Stimulated activated CD4-positive, alpha-beta T cell treated with anti-CD3 and anti-CD28 coated beads, Interleukin-2, amount 100 ng/mL, for 48 hours (primary cell): ENCODE measurements at regions not wholly inside any gene's neighbourhood (a gene's known extent, or its start where the extent isn't known, plus 50 kb on each side); places are given as distances from the start of the nearest gene placed in this dataset.

Experiments used
- DNase-seq, 2 donors: peaks; one replicate each; pipeline ENCODE4 v3.0.0-alpha.2; 2020

DNA sequence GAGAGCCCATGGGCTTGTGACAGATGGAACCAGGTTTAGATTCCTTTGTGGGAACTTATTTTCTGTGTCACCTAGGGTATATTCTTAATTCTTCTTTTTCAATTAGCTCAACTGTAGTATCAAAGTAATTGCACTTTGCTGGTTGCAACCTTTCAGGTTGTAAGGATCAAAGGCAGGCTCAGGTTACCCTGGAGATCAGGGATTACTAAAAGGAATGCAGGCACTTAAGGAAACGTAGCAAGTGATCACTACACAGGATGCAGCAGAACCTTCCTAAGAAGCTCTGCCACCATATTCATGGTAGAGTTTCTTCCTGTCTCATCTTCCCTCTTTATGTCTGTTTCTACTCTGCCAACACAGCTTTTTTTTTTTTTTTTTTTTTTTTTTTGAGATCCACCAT lies 133.2 kb upstream of the JAG1 start:
- DNase-seq = no peak

DNA sequence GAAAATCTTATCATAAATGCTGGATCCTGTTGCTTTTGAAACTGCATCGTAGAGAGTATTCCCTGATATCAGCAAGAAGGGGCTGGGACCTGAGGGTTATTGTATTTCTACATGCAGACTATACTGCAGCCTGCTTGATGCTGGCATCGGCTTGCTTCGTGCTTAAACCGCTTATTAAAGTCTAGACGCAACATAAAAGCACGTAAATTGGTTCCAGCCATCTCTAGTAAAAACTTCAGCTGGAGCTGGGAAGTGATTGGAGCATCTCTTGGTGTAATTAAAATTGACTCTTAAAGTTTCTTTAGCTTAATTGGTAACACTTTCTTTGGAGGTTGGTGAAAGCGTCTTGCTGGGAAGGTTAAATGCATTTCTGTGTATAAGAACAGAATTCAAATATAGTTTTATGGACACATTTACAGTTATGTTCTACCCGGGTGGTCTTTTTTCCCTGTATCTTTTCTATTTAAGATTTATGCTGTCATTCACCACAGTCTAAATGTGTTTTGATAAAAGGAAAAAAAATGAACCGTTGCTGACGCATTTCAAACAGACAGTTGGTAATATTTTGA lies 139.0 kb upstream of the JAG1 start:
- no peak for DNase-seq

DNA sequence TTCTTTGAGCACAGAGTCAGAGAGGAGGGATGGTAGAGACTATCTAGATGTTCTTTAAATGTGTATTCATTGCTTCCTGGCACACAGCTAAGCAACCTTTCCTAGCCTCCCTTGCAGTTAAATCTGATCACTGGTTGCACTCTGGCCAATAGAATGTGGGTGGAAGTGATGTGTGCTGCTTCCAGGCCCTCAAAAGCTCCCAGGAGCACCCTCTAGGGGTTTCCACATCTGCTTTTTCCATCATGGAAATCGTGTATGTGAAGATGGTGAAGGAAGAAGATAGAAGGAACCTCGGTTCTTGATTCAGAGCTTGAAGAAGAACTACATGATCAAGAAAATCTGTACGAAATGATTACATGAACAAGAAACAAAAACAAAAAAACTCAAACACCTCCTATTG lies 149.8 kb upstream of the JAG1 start:
- no peak for DNase-seq

DNA sequence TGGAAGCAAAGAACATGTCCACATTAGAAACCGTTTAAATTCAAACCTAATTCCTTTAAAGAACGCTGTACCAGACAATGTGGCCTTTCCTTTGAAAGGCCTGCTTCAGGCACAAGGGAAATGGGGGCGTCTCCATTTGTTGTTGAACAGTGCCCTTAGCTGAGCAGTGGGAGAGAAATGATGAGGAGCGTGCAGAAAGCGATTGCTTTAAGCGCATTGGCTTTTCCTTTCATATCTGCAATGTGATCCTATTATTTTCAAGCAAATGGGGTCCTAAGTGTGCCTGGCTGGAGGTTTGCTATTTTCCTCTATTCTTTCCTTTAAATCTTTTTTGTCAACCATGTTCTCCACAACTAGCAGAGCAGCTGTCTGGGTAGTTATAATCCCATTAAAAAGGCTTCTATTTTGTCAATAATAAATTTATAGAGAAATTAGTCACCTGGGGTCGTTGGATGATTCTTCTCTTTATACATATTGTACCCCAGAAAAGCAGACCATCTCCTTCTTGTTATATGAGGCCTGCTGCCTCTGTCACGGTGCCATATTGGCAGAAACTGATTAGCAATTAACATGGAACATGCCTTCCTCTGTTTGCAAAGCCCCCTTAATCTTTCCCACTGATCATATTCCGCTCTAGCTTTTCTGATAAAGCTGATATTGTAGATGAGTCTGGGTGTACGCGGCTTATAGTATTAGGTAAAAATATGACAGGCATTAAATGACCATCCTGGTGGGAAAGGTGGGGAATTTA lies 151.1 kb upstream of the JAG1 start:
- no peak for DNase-seq

DNA sequence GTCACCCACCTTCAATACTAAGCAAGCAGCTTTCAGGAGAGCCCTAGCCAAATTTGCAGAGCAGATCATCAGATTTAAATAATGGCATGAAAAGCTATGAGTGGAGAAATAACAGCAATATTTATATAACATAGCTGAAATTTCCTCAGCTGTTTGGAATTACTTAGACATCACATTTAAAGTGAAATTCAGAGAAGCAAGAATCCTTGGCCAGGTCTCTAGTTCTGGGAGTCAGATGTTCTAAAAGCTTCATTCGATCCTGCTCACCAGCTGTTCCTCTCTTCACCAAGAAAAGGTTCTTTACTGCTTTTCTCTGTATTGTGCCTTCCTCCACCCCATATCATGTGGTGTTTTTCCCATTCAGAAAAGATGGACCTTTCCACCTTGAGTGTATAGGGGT lies 152.3 kb upstream of the JAG1 start:
- no peak for DNase-seq

DNA sequence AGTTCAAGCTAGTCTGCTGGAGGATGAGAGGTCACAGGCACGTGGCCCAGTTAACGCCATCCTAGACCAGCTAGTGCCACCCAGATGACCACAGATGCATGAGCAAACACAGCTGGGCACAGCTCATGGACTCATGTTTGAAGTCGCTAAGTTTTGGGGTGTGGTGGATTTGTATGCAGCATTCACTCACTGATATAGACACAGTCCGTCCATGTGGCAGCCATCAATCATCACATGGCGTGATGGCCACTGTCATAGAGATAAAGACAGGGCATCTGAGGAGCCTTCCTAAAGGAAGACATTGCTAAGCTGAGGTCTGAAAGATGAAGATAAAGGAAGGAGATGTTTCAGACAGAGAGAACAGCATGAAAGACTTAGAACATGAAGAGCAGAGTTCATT lies 154.4 kb upstream of the JAG1 start:
- DNase-seq = no peak

DNA sequence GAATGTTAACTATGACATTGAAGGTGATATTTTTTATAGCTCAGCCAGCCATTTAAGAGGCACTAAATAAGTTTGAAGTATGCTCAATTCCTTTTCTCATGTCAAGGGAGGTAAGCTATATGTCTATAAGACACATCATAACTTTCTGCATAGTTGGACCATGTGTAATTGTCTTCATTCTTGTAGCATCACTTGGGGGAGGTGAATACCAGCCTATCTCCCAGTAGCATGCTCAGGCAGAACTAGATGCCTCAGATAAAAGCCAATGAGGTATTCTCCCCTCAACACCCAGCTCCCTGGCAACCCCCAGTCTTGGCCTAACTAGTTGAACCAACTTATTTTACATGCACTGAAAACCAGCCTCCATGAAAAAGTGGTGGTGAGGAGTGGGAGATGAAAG lies 158.3 kb upstream of the JAG1 start:
- no peak for DNase-seq

DNA sequence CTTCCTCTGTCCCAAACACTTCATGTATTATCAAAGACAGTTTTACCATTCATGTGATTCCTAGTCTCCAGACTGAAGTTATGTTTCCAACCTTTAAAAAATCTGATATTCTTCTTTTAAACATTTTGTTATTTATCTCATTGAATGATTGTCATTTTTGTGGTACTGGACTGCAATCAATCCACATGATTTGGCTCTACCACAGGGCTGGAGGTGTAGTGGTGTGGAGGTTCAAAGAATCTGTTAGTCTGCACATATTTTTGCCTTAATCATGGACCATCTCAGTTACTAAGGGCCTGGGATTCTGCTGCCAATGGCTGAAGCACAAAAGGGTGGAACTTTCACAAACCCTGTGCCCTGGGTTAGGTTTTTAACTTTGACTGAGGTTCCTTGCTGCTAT lies 164.1 kb upstream of the JAG1 start:
- no peak for DNase-seq

DNA sequence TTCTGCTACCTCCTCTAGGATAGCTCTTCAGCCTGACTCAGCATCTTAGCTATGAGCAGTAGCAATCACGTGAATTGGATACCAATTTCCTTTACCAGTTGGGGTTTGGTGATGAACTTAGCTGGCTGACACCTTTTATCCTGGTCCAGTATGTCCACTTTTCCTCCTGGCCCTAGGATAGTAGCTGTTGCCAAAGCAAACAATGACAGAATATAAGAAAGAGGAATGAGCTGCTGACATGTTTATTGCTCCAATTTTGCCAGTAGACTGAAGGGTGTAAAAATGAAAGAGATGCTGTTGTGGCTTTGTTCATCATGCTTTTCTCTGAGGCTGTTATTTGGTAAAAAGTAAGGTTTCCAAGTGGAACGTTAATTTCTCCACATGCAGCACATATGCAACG lies 168.3 kb upstream of the JAG1 start:
- DNase-seq = no peak

DNA sequence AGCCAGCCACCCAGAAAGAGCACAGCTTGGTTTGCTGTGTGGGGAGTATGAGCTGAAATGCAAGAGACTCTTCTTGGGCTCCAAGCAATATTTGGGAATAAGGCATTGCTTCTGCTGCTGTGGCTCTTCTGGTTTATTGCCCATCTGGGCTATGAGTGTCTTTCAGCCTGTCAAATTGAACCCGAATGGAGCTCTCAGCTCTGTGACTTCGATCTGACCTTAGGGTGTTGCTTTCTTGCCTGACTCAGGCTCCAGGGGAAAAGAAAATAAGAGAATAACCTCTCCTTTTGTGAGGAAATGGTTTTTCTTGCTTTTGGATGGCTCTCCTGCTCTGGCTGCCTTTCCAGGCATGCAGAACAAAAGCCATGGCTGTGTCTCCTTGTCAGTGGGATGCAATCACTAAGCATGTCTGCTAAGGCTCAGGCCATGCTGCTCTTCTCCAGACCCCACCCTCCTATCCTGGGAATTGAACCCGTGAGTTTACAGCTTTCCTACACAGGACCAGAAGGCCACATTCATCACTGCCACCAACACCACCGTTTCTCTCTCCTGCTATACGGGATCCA lies 169.4 kb upstream of the JAG1 start:
- no peak for DNase-seq

DNA sequence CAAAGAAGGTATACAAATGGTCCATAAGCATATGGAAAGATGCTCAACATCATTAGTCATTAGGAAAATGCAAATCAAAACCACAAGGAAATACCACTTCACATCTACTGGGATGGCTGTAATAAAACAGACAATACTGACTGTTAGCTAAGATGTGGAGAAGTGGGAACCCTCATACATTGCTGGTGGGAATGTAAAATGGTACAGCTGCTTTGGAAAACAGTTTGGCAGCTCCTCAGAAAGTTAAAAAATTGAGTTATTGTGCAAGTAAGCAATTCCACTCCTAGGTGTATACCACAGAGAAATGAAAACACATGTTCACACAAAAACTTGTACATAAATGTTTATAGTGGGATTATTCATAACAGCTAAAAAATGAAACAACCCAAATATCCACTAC lies 173.0 kb upstream of the JAG1 start:
- DNase-seq = no peak

DNA sequence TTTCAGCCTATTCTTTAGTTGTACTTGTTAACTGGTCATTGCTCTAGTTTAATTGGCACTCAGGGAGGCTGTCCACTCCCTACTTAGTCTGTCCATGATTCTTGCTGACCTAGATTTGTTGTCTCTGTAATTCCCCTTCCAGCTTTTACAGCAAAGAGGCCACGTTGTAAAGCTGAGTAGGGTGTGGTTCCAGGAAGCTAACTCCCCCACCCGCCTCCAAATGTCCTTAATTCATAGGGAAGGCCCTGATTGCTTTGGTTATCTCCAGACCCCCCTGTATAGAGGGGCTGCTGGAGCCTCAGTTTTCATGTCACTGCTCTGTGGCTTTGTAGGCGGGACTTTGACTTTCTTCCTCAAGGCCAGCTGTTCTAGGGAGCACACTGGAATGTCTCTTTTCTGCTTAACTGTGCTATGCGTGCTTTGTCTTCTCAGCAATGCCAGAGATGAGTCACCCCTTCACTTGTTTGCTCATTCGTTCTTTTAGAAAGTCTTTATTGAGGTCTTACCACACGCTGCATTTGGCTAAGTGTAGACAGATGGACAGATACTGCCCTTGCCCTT lies 175.1 kb upstream of the JAG1 start:
- DNase-seq = no peak

DNA sequence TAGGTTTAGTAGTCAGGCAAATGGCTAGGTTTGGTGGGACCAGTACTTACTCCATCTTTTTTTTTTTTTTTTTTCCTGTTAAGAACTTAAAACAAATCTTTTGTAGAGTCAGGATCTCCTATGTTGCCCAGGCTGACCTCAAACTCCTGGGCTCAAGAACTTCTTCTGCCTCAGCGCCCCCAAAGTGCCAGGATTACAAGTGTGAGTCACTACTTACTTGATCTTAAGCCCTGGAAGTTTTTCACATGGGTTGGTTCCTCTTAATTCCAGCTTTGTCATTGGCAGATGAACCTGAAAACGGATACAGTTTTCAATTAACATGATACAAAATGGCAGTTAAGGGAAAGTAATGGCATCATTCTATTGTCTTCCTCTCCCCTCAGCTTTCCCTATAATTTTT lies 179.4 kb upstream of the JAG1 start:
- no peak for DNase-seq

DNA sequence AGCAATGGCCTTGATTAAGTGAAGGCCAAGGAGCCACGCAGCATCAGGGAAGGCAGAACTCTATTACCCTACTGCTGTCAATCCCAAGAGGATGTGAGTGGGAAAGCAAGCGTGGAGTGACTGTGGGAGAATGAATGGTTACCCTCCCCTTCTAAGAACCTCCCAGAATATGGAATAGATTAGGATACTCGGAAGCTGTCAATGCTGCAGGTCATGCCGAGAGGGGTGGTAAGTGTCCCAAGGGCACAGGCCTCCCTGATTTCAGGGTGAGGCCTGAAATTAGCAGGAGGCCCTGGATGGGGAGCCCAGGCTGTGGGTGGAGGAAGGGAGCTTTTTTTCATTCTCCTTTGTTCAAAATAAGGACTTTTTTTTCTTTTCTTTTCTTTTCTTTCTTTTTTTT lies 179.9 kb upstream of the JAG1 start:
- DNase-seq = no peak

DNA sequence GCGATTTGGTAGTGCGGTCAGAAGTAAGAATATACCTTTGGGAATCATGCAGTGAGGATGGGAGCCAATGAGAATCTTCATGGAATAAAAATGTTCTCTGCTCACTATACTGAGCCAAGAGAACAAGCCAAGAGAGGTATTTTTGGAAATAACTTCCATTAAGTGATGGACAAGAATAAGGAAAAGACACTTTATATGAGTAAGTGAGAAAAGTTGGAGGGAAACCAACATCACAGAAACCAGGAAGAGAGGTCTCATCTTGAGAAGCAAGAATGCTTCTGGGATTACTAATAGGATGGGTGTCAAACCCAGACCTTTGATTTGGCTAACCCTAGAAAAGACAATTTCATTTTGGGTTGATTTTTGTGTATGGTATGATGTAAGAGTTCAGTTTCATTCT lies 181.2 kb upstream of the JAG1 start:
- DNase-seq = no peak

DNA sequence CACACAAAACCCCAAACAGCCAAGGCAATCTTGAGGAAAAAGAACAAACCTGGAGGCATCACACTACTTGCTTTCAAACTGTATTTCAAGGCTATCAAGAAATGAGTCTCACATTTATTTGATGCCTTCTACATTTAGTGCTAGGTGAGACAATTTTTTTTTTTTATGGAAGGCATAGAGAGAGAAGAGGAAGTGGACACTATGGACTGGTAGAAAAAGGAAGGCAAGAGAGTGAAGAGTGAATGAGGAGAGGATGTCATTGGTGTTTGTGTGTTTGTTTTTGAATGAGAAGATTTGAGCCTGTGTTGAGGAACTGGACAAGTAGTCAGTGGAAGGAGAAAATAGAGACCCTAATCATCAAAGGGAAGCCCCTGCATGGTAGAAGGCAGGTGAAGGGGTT lies 182.0 kb upstream of the JAG1 start:
- DNase-seq = no peak

DNA sequence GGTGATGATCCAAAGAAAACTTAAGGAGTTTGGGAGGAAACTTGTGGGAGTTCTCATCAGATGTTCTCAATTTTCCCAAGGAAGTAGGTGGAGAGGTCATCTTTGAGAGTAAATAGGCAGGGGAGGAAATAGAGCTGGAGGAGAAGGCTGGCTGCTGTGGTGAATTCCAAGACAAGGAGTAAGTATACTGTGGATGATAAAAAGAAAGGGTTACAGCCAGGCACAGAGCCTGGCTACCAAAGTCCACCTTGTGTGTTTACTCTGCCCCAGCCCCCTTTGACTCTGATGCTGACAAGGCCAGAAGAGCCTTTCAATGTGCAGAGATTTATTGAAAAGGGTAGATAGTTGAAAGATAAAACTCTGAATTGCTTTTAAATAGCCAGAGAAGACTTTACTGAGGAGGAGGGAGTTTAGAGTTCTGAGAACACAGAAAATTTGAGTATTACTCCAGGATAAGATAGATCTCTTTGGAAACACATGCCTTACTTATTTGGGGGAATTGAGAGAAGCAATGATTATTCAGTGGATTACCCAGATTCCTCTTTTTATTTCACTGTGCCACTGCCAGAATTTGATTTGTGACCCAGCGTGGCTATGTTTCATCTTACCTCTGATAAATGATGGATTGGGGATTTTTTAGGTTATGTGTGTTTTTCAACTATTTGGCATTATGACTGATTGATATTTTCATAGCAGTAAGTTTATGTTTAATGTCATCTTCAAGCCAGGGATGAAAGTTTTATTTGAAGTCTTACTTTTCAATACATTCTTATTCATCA lies 182.6 kb upstream of the JAG1 start:
- no peak for DNase-seq

DNA sequence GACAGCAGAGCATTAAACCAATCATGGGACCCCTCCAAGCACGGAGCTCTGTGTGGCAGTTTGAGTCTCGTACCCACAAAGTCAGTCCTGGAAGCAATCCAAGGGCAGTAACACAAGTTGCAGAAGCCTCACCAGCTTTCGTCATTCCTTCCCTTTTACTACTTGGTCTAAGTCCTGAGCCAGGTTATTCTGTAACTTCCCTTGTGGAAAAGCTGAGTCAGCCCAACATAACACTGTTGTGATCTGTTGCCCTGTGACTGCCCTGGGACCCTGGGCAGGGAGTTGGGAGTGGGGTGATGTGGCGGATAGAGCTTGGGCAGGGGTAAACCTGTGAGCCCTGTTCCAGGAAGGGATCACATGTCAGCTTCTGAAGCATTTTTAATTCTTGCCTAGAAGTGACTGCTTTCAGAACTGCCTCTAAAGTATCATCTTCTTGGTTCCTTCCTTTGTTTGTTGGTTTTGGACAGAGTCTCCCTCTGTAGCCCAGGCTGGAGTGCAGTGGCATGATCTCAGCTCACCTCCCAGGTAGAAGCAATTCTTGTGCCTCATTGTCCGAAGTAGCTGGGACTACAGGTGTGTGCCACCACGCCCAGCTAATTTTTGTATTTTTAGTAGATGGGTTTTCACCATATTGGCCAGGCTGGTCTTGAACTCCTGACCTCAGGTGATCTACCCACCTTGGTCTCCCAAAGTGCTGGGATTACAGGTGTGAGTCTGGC lies 183.7 kb upstream of the JAG1 start:
- DNase-seq = no peak

DNA sequence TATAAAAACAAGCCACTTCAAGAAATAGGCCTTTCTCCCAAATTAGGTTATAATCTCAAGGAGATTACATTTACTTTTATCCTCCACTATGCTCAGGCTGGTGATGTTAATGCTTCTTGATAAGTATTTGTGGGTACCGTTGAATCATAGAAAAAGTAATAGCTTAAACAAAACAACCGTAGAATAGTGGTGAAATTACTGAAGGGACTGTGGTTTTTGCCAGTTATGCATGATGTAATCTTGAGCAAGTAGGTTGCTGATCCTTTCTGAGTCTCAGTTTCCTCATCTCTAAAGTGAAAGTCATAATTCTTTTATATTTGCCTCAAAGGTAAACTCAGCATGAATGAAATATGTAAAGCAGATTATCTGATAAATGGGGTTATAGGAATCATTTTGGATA lies 187.3 kb upstream of the JAG1 start:
- DNase-seq = no peak

DNA sequence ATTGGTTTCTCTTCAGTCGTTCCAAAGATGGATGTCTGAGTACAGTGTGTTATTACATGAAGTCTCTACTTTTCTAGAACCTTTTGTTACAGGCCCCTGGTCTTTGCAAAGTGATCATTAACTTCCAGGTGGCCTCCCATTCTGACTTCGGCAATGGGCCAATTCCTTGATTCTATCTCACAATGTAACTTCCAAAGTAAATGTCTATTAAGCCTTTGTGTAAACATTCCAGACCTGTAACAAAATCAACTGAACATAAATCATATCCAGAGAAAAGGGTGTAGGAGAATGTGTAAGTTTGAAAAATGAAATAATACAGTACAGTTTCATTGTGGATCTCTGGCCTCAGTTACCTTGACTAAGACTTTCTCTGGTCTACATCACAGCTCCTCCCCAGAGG lies 187.8 kb upstream of the JAG1 start:
- DNase-seq = no peak

DNA sequence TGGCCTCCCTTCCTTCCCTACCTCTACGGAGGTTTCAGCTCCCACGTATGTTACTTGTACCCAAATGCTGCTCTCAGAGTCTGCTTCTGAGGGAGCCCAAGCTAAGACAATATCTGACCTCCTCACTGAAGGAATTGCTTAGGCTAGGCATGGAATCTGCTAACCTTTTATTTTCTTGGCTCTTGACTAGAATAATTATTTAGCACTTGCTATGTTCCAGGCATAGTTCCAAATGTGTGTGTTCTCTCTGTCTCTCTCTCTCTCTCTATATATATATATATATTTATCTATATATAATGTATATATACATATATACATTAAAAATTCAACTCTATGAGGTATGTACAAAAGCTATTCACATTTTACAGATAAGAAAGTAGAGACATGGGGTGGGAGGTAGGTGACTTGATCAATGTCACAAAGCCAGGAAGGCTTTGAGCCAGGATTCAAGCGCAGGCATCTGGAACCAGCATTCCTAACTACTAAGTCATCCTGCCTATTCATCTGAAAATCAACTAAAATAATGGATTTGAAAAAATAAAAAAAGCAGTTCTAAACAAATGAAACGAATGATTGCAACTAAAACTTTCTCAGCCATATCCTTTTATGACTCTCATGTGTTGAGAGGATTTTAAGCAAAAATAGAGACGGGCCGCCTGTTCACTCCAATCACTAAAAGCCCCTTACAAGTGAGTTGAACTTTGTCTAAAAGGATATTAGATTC lies 189.7 kb upstream of the JAG1 start:
- no peak for DNase-seq

DNA sequence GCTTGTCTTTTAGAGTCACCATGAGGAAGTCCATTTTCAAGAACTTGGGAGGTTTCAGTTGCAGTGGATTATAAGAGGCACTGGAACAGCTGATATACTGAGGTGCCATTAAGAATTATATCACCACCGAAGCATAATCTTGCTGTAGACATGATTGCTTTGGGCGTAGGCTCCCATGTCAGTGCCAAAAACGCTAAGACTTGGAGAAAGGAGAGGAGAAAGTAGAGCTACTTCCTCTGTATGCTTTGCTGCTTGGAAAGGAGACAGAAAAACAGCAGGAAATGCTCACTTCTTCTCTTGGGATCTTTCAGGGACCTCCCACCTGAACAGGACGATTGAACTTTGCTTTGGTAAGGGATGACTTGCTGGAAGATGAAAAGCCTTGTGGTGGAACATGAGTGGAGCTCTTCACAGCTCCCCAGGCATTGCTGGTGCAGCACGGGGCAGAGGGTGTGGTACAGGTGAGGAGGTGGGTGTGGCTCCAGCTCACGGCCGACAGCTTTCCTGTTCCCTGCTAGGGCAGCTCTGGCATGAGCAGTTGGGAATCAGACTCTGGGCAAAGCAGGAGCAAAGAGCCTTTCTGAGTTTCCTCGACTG lies 190.4 kb upstream of the JAG1 start:
- DNase-seq = no peak
